Neural cell (in vitro differentiated cells): ENCODE measurements at regions not wholly inside any gene's neighbourhood (a gene's known extent, or its start where the extent isn't known, plus 50 kb on each side); places are given as distances from the start of the nearest gene placed in this dataset.

Experiments
- H2AFZ ChIP-seq: fragments of 200-600, 300-800 bp; sonication (generic), shearing (Covaris generic); 2 replicates; pipeline ENCODE4 v1.6.0; 2014; ENCODE audit warnings: low read depth, mild to moderate bottlenecking, antibody characterized with exemption, low read length, moderate library complexity
- H3F3A ChIP-seq: fragments of 200-600 bp; shearing (Covaris generic); 2 replicates; pipeline ENCODE4 v1.6.1; 2016; ENCODE audit warnings: mild to moderate bottlenecking, moderate library complexity, mixed read lengths, antibody characterized with exemption, low read length; ENCODE audit not compliant: insufficient read depth, poor library complexity, severe bottlenecking
- H3K27ac ChIP-seq: fragments of 200-600, 300-800 bp; sonication (generic), shearing (Covaris generic); 2 replicates; pipeline ENCODE4 v1.5.1; 2014; ENCODE audit warnings: mild to moderate bottlenecking, low read length, moderate library complexity
- H3K27me3 ChIP-seq: fragments of 300-800, 200-600 bp; sonication (generic), shearing (Covaris generic); 2 replicates; pipeline ENCODE4 v1.6.0; 2014; ENCODE audit warnings: mild to moderate bottlenecking, low read depth, low read length, moderate library complexity; ENCODE audit not compliant: insufficient read depth
- H3K36me3 ChIP-seq: fragments of 300-800, 200-600 bp; sonication (generic), shearing (Covaris generic); 2 replicates; pipeline ENCODE4 v1.5.1; 2014; ENCODE audit warnings: mild to moderate bottlenecking, antibody characterized with exemption, low read length, moderate library complexity; ENCODE audit not compliant: insufficient read depth
- H3K4me2 ChIP-seq: fragments of 300-800, 200-600 bp; sonication (generic), shearing (Covaris generic); 2 replicates; pipeline ENCODE4 v1.6.0; 2014; ENCODE audit warnings: mild to moderate bottlenecking, low read length
- H3K4me3 ChIP-seq: fragments of 300-800, 200-600 bp; sonication (generic), shearing (Covaris generic); 2 replicates; pipeline ENCODE4 v1.5.1; 2014; ENCODE audit warnings: mild to moderate bottlenecking, low read length, moderate library complexity
- H3K79me2 ChIP-seq: fragments of 200-600 bp; shearing (Covaris generic); replicated peaks from 2 replicates; pipeline ENCODE4 v1.6.0; 2014; ENCODE audit warnings: mild to moderate bottlenecking, low read length, moderate library complexity; ENCODE audit not compliant: insufficient read depth
- H3K9ac ChIP-seq: fragments of 300-800, 200-600 bp; sonication (generic), shearing (Covaris generic); 2 replicates; pipeline ENCODE4 v1.6.1; 2016; ENCODE audit warnings: mild to moderate bottlenecking, low read length, mixed read lengths
- H3K9me2 ChIP-seq: fragments of 200-600 bp; shearing (Covaris generic); 2 replicates; pipeline ENCODE4 v1.6.1; 2016; ENCODE audit warnings: mild to moderate bottlenecking, low read length, mixed read lengths; ENCODE audit not compliant: insufficient read depth
- H3K9me3 ChIP-seq: fragments of 200-600, 300-800 bp; sonication (generic), shearing (Covaris generic); 2 replicates; pipeline ENCODE4 v1.6.1; 2016; ENCODE audit warnings: mild to moderate bottlenecking, mixed run types, low read length, moderate library complexity, mixed read lengths
- H4K20me1 ChIP-seq: fragments of 200-600 bp; shearing (Covaris generic); 2 replicates; pipeline ENCODE4 v1.6.1; 2016; ENCODE audit warnings: mild to moderate bottlenecking, mixed run types; ENCODE audit not compliant: insufficient read depth
- EP300 ChIP-seq: fragments of 450-650 bp; conservative IDR thresholded peaks from 2 replicates; pipeline ENCODE4 v1.6.1; 2014; ENCODE audit warnings: antibody characterized with exemption, mild to moderate bottlenecking, moderate library complexity; ENCODE audit not compliant: poor library complexity, severe bottlenecking
- EZH2 ChIP-seq: fragments of 200-600, 300-800 bp; shearing (Covaris generic), sonication (generic); IDR thresholded peaks from 2 replicates; pipeline ENCODE4 v1.6.1; 2014; ENCODE audit warnings: antibody characterized with exemption, low read length, borderline replicate concordance, mild to moderate bottlenecking; ENCODE audit not compliant: insufficient read depth, poor library complexity, severe bottlenecking
- MXI1 ChIP-seq: fragments of 450-650 bp; conservative IDR thresholded peaks from 2 replicates; pipeline ENCODE4 v1.6.1; 2014; ENCODE audit warnings: antibody characterized with exemption, mild to moderate bottlenecking; ENCODE audit not compliant: poor library complexity, severe bottlenecking
- POLR2AphosphoS5 ChIP-seq: IDR thresholded peaks from 2 replicates; pipeline ENCODE4 v1.6.1; 2012
- RAD21 ChIP-seq: fragments of 450-650 bp; conservative IDR thresholded peaks from 2 replicates; pipeline ENCODE4 v1.6.1; 2014; ENCODE audit warnings: antibody characterized with exemption, mild to moderate bottlenecking, moderate library complexity
- REST ChIP-seq: IDR thresholded peaks from 2 replicates; pipeline ENCODE4 v1.6.1; 2012; ENCODE audit warnings: borderline replicate concordance
- SMC3 ChIP-seq: fragments of 450-650 bp; conservative IDR thresholded peaks from 2 replicates; pipeline ENCODE4 v1.6.1; 2014; ENCODE audit warnings: antibody characterized with exemption, mild to moderate bottlenecking, moderate library complexity; ENCODE audit not compliant: poor library complexity
- TAF1 ChIP-seq: IDR thresholded peaks from 2 replicates; pipeline ENCODE4 v1.6.1; 2012; ENCODE audit warnings: low read depth
- TF ChIP-seq, protein P1 (sequence below): fragments of 450-650 bp; IDR thresholded peaks from 2 replicates; pipeline ENCODE4 v1.5.1; 2014; ENCODE audit warnings: antibody characterized with exemption, mild to moderate bottlenecking, moderate library complexity; ENCODE audit not compliant: poor library complexity, severe bottlenecking

- H3K27me3 ChIP-seq = no peaks in the 10 kb centered on the region
- H4K20me1 ChIP-seq = no peaks in the 10 kb centered on the region
- no peaks in the 10 kb centered on the region for H3K79me2 ChIP-seq
- TF ChIP-seq, protein P1, sequence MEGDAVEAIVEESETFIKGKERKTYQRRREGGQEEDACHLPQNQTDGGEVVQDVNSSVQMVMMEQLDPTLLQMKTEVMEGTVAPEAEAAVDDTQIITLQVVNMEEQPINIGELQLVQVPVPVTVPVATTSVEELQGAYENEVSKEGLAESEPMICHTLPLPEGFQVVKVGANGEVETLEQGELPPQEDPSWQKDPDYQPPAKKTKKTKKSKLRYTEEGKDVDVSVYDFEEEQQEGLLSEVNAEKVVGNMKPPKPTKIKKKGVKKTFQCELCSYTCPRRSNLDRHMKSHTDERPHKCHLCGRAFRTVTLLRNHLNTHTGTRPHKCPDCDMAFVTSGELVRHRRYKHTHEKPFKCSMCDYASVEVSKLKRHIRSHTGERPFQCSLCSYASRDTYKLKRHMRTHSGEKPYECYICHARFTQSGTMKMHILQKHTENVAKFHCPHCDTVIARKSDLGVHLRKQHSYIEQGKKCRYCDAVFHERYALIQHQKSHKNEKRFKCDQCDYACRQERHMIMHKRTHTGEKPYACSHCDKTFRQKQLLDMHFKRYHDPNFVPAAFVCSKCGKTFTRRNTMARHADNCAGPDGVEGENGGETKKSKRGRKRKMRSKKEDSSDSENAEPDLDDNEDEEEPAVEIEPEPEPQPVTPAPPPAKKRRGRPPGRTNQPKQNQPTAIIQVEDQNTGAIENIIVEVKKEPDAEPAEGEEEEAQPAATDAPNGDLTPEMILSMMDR = no peak
- no peak for TF ChIP-seq SMC3
- no peak for TF ChIP-seq MXI1
- TF ChIP-seq TAF1 = no peak
- no peak for TF ChIP-seq POLR2AphosphoS5
- no peak for TF ChIP-seq RAD21
- no peak for TF ChIP-seq EP300
- no peak for TF ChIP-seq EZH2
- TF ChIP-seq REST = no peak
- no peaks in the 10 kb centered on the region for H3F3A ChIP-seq
- no peak overlapping the region for H3K4me3 ChIP-seq
- no peak overlapping the region for H3K27ac ChIP-seq
- H3K9ac ChIP-seq = no peak overlapping the region
- H3K9me3 ChIP-seq = no peaks in the 10 kb centered on the region
- no peak overlapping the region for H3K4me2 ChIP-seq
- H3K9me2 ChIP-seq = no peaks in the 10 kb centered on the region
- H3K36me3 ChIP-seq = no peaks in the 10 kb centered on the region
- no peak overlapping the region for H2AFZ ChIP-seq
Observed at GRCh38 chr6:149235130-149235561, 82.4 kb upstream of the TAB2 start.

DNA sequence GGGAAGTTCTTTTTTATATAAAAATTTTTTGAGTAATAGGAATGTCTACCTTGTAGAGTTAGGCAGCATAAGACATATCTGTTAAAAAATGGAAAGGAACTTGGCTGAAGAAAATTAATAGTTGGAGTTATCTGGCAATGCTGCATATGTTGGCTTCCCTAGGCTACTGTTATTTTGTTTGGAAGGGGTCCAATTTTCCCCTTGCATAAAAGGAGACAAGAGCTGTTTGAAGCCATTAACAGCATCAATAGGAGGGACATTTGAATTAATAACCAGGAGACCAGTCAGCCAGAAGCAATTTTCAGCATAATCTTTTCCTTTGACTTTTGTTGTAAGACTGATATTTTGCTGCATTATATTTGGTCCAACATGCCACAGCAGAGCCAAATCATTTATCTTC lies 80.9 kb upstream of the TAB2 start:
- H3K27me3 ChIP-seq = no peaks in the 10 kb centered on the region
- no peaks in the 10 kb centered on the region for H3K9me2 ChIP-seq
- no peaks in the 10 kb centered on the region for H3K36me3 ChIP-seq
- no peak overlapping the region for H2AFZ ChIP-seq
- no peaks in the 10 kb centered on the region for H3K79me2 ChIP-seq
- no peak overlapping the region for H3K9ac ChIP-seq
- TF ChIP-seq EP300 (no peak), EZH2 (no peak), MXI1 (no peak), REST (no peak)
- no peak overlapping the region for H3K27ac ChIP-seq
- no peaks in the 10 kb centered on the region for H3K9me3 ChIP-seq
- H3F3A ChIP-seq = no peaks in the 10 kb centered on the region
- no peak overlapping the region for H3K4me2 ChIP-seq
- H4K20me1 ChIP-seq = no peaks in the 10 kb centered on the region
- H3K4me3 ChIP-seq = no peak overlapping the region
